GM18502 (cell line): ENCODE measurements at regions not wholly inside any gene's neighbourhood (a gene's known extent, or its start where the extent isn't known, plus 50 kb on each side); places are given as distances from the start of the nearest gene placed in this dataset.
"Not testable (repeated sequence)": the region's sequence is repeated elsewhere in the genome, so short reads cannot be mapped to it uniquely, and the experiment has no call there.

Experiments used
- ATAC-seq: cut with Tn5 transposase; IDR thresholded peaks from one replicate; pipeline ENCODE4 v1.9.1; 2021; ENCODE audit warnings: mild to moderate bottlenecking; ENCODE audit not compliant: unreplicated experiment, poor library complexity

GRCh38 chr2:241999184-241999583 is 129.7 kb downstream of the RTP5 start:
- no peak for ATAC-seq

GRCh38 chr2:242001853-242002252 is 132.3 kb downstream of the RTP5 start:
- ATAC-seq = no peak

GRCh38 chr2:242002944-242003343 is 133.4 kb downstream of the RTP5 start:
- no peak for ATAC-seq

GRCh38 chr2:242004223-242004901 is 134.8 kb downstream of the RTP5 start:
- ATAC-seq = no peak

GRCh38 chr2:242004902-242005230 is 135.3 kb downstream of the RTP5 start:
- ATAC-seq = no peak

- ATAC-seq = not testable (repeated sequence)
These were observed 136.6 kb downstream of the RTP5 start for GRCh38 chr2:242006091-242006634.

GRCh38 chr2:242008908-242009307 is 139.4 kb downstream of the RTP5 start:
- ATAC-seq = not testable (repeated sequence)

- not testable (repeated sequence) for ATAC-seq
These were observed 140.3 kb downstream of the RTP5 start for GRCh38 chr2:242009846-242010245.

- ATAC-seq = not testable (repeated sequence)
These were observed 141.0 kb downstream of the RTP5 start for GRCh38 chr2:242010252-242011166.

- no peak for ATAC-seq
These were observed 141.6 kb downstream of the RTP5 start for GRCh38 chr2:242011167-242011513.

- no peak for ATAC-seq
These were observed 142.0 kb downstream of the RTP5 start for GRCh38 chr2:242011516-242011915.

GRCh38 chr2:242011991-242012764 is 142.6 kb downstream of the RTP5 start:
- ATAC-seq = no peak

GRCh38 chr2:242012956-242013764 is 143.6 kb downstream of the RTP5 start:
- ATAC-seq = no peak

- no peak for ATAC-seq
These were observed 144.2 kb downstream of the RTP5 start for GRCh38 chr2:242013771-242014170.

GRCh38 chr2:242015108-242016065 is 145.9 kb downstream of the RTP5 start:
- ATAC-seq = no peak

GRCh38 chr2:242017086-242017485 is 147.6 kb downstream of the RTP5 start:
- ATAC-seq = no peak

GRCh38 chr2:242018416-242018815 is 148.9 kb downstream of the RTP5 start:
- ATAC-seq = not testable (repeated sequence)

- ATAC-seq = no peak
These were observed 149.8 kb downstream of the RTP5 start for GRCh38 chr2:242019344-242019743.
